ENCODE measurements at regions not wholly inside any gene's neighbourhood (a gene's known extent, or its start where the extent isn't known, plus 50 kb on each side); places are given as distances from the start of the nearest gene placed in this dataset.

- no peaks in the 10 kb centered on the region for H3K9me3 Mint-ChIP-seq
- peaks cover 38% of the 10 kb centered on the region for H3K4me1 Mint-ChIP-seq
- ATAC-seq (replicated peaks; ENCODE audit: extremely low read depth, poor library complexity, severe bottlenecking) (no peak), DNase-seq (ENCODE audit: low spot score in 2 of 2) (no peak)
- H3K27me3 Mint-ChIP-seq, result no peaks in the 10 kb centered on the region
- H3K36me3 Mint-ChIP-seq (ENCODE audit: insufficient read depth), result no peaks in the 10 kb centered on the region
- H3K27ac Mint-ChIP-seq (ENCODE audit: low read depth), result no peak overlapping the region
- H3K4me3 Mint-ChIP-seq, result no peak overlapping the region
Observed at GRCh38 chr6:30832864-30833263, 51.5 kb upstream of the DDR1 start.

GRCh38 chr6:30830438-30830837 lies 53.9 kb upstream of the DDR1 start:
- no peaks in the 10 kb centered on the region for H3K9me3 Mint-ChIP-seq
- H3K4me1 Mint-ChIP-seq, result peaks cover 47% of the 10 kb centered on the region
- peak overlapping the region; percentile 81 for H3K4me3 Mint-ChIP-seq
- peak overlapping the region; percentile 73 for H3K27ac Mint-ChIP-seq (ENCODE audit: low read depth)
- no peaks in the 10 kb centered on the region for H3K36me3 Mint-ChIP-seq (ENCODE audit: insufficient read depth)
- DNase-seq (ENCODE audit: low spot score in 2 of 2) (no peak), ATAC-seq (replicated peaks; ENCODE audit: extremely low read depth, poor library complexity, severe bottlenecking) (peak; percentile 35)
- no peaks in the 10 kb centered on the region for H3K27me3 Mint-ChIP-seq

- no peak for ATAC-seq (replicated peaks; ENCODE audit: extremely low read depth, poor library complexity, severe bottlenecking)
- H3K36me3 Mint-ChIP-seq (ENCODE audit: insufficient read depth), result no peaks in the 10 kb centered on the region
- H3K4me3 Mint-ChIP-seq, result peak overlapping the region; percentile 81
Observed at GRCh38 chr6:30829639-30830255, 54.6 kb upstream of the DDR1 start.

GRCh38 chr6:30829033-30829432 lies 55.3 kb upstream of the DDR1 start:
- H3K9me3 Mint-ChIP-seq, result no peaks in the 10 kb centered on the region
- peak overlapping the region; percentile 81 for H3K4me3 Mint-ChIP-seq
- no peaks in the 10 kb centered on the region for H3K27me3 Mint-ChIP-seq
- H3K4me1 Mint-ChIP-seq, result peaks cover 44% of the 10 kb centered on the region
- peak overlapping the region; percentile 73 for H3K27ac Mint-ChIP-seq (ENCODE audit: low read depth)
- peaks cover 2% of the 10 kb centered on the region for H3K36me3 Mint-ChIP-seq (ENCODE audit: insufficient read depth)
- ATAC-seq (replicated peaks; ENCODE audit: extremely low read depth, poor library complexity, severe bottlenecking) (no peak), DNase-seq (ENCODE audit: low spot score in 2 of 2) (no peak)

More at GRCh38 chr6:30829639-30830255, 54.6 kb upstream of the DDR1 start:
- peaks cover 43% of the 10 kb centered on the region for H3K4me1 Mint-ChIP-seq
- no peaks in the 10 kb centered on the region for H3K27me3 Mint-ChIP-seq
- no peaks in the 10 kb centered on the region for H3K9me3 Mint-ChIP-seq
- DNase-seq (ENCODE audit: low spot score in 2 of 2), result no peak
- peak overlapping the region; percentile 73 for H3K27ac Mint-ChIP-seq (ENCODE audit: low read depth)

GRCh38 chr6:30828027-30828962 lies 56.0 kb upstream of the DDR1 start:
- ATAC-seq (replicated peaks; ENCODE audit: extremely low read depth, poor library complexity, severe bottlenecking), result peak; percentile 82
- Mint-ChIP-seq H3K9me3 (no peaks in the 10 kb centered on the region), H3K27me3 (no peaks in the 10 kb centered on the region), H3K4me1 (peaks cover 48% of the 10 kb centered on the region), H3K4me3 (peak overlapping the region; percentile 81), H3K27ac (ENCODE audit: low read depth) (peak overlapping the region; percentile 73), H3K36me3 (ENCODE audit: insufficient read depth) (peaks cover 2% of the 10 kb centered on the region)
- DNase-seq (ENCODE audit: low spot score in 2 of 2), result peak; percentile 55 to 67

- Mint-ChIP-seq H3K27me3 (no peaks in the 10 kb centered on the region), H3K27ac (ENCODE audit: low read depth) (peak overlapping the region; percentile 37), H3K4me3 (no peak overlapping the region)
Observed at GRCh38 chr6:30826961-30827342, 57.4 kb upstream of the DDR1 start.

GRCh38 chr6:30824698-30825097 lies 59.6 kb upstream of the DDR1 start:
- DNase-seq (ENCODE audit: low spot score in 2 of 2) (no peak), ATAC-seq (replicated peaks; ENCODE audit: extremely low read depth, poor library complexity, severe bottlenecking) (no peak)
- H3K27ac Mint-ChIP-seq (ENCODE audit: low read depth), result no peak overlapping the region
- H3K27me3 Mint-ChIP-seq, result no peaks in the 10 kb centered on the region
- H3K9me3 Mint-ChIP-seq, result no peaks in the 10 kb centered on the region
- H3K4me3 Mint-ChIP-seq, result no peak overlapping the region
- peaks cover 35% of the 10 kb centered on the region for H3K4me1 Mint-ChIP-seq
- peaks cover 4% of the 10 kb centered on the region for H3K36me3 Mint-ChIP-seq (ENCODE audit: insufficient read depth)

More at GRCh38 chr6:30826961-30827342, 57.4 kb upstream of the DDR1 start:
- H3K4me1 Mint-ChIP-seq, result peaks cover 49% of the 10 kb centered on the region
- DNase-seq (ENCODE audit: low spot score in 2 of 2), result no peak
- H3K9me3 Mint-ChIP-seq, result no peaks in the 10 kb centered on the region
- H3K36me3 Mint-ChIP-seq (ENCODE audit: insufficient read depth), result peaks cover 2% of the 10 kb centered on the region
- ATAC-seq (replicated peaks; ENCODE audit: extremely low read depth, poor library complexity, severe bottlenecking), result no peak

GRCh38 chr6:30823534-30823865 lies 60.8 kb upstream of the DDR1 start:
- ATAC-seq (replicated peaks; ENCODE audit: extremely low read depth, poor library complexity, severe bottlenecking) (no peak), DNase-seq (ENCODE audit: low spot score in 2 of 2) (no peak)
- Mint-ChIP-seq H3K4me3 (no peak overlapping the region), H3K27ac (ENCODE audit: low read depth) (peak overlapping the region; percentile 9), H3K4me1 (peaks cover 28% of the 10 kb centered on the region), H3K36me3 (ENCODE audit: insufficient read depth) (peaks cover 4% of the 10 kb centered on the region), H3K27me3 (no peaks in the 10 kb centered on the region), H3K9me3 (no peaks in the 10 kb centered on the region)

GRCh38 chr6:30821862-30822784 lies 62.2 kb upstream of the DDR1 start:
- Mint-ChIP-seq H3K4me1 (peaks cover 20% of the 10 kb centered on the region), H3K4me3 (no peak overlapping the region), H3K9me3 (no peaks in the 10 kb centered on the region), H3K27me3 (no peaks in the 10 kb centered on the region), H3K27ac (ENCODE audit: low read depth) (no peak overlapping the region), H3K36me3 (ENCODE audit: insufficient read depth) (peaks cover 4% of the 10 kb centered on the region)
- peak; percentile 36 for ATAC-seq (replicated peaks; ENCODE audit: extremely low read depth, poor library complexity, severe bottlenecking)
- DNase-seq (ENCODE audit: low spot score in 2 of 2), result no peak

GRCh38 chr6:30820193-30820592 lies 64.1 kb upstream of the DDR1 start:
- Mint-ChIP-seq H3K36me3 (ENCODE audit: insufficient read depth) (peaks cover 4% of the 10 kb centered on the region), H3K4me3 (no peak overlapping the region)
- no peak for ATAC-seq (replicated peaks; ENCODE audit: extremely low read depth, poor library complexity, severe bottlenecking)

GRCh38 chr6:30819297-30819917 lies 64.9 kb upstream of the DDR1 start:
- ATAC-seq (replicated peaks; ENCODE audit: extremely low read depth, poor library complexity, severe bottlenecking) (no peak), DNase-seq (ENCODE audit: low spot score in 2 of 2) (no peak)
- H3K4me3 Mint-ChIP-seq, result no peak overlapping the region
- peaks cover 4% of the 10 kb centered on the region for H3K36me3 Mint-ChIP-seq (ENCODE audit: insufficient read depth)
- peaks cover 17% of the 10 kb centered on the region for H3K4me1 Mint-ChIP-seq
- H3K27ac Mint-ChIP-seq (ENCODE audit: low read depth), result no peak overlapping the region
- no peaks in the 10 kb centered on the region for H3K9me3 Mint-ChIP-seq
- no peaks in the 10 kb centered on the region for H3K27me3 Mint-ChIP-seq

More at GRCh38 chr6:30820193-30820592, 64.1 kb upstream of the DDR1 start:
- no peak overlapping the region for H3K27ac Mint-ChIP-seq (ENCODE audit: low read depth)
- DNase-seq (ENCODE audit: low spot score in 2 of 2), result no peak
- H3K27me3 Mint-ChIP-seq, result no peaks in the 10 kb centered on the region
- H3K4me1 Mint-ChIP-seq, result peaks cover 16% of the 10 kb centered on the region
- H3K9me3 Mint-ChIP-seq, result no peaks in the 10 kb centered on the region

GRCh38 chr6:30818391-30818841 lies 65.9 kb upstream of the DDR1 start:
- Mint-ChIP-seq H3K36me3 (ENCODE audit: insufficient read depth) (peaks cover 2% of the 10 kb centered on the region), H3K4me1 (peaks cover 20% of the 10 kb centered on the region), H3K9me3 (no peaks in the 10 kb centered on the region), H3K27ac (ENCODE audit: low read depth) (no peak overlapping the region), H3K4me3 (no peak overlapping the region), H3K27me3 (no peaks in the 10 kb centered on the region)
- DNase-seq (ENCODE audit: low spot score in 2 of 2) (no peak), ATAC-seq (replicated peaks; ENCODE audit: extremely low read depth, poor library complexity, severe bottlenecking) (no peak)

All from central memory CD8-positive, alpha-beta T cell (primary cell).